Stimulated activated CD8-positive, alpha-beta memory T cell treated with anti-CD3 and anti-CD28 coated beads, Interleukin-4, amount 100 ng/mL, for 24 hours (primary cell): ENCODE measurements at regions not wholly inside any gene's neighbourhood (a gene's known extent, or its start where the extent isn't known, plus 50 kb on each side); places are given as distances from the start of the nearest gene placed in this dataset.

Source experiments
- DNase-seq: peaks from one replicate; pipeline ENCODE4 v3.0.0-alpha.2; 2020; ENCODE audit warnings: low read depth

- DNase-seq = no peak
Measured at GRCh38 chr16:8271344-8271743, 319.0 kb downstream of the TMEM114 start.

DNA sequence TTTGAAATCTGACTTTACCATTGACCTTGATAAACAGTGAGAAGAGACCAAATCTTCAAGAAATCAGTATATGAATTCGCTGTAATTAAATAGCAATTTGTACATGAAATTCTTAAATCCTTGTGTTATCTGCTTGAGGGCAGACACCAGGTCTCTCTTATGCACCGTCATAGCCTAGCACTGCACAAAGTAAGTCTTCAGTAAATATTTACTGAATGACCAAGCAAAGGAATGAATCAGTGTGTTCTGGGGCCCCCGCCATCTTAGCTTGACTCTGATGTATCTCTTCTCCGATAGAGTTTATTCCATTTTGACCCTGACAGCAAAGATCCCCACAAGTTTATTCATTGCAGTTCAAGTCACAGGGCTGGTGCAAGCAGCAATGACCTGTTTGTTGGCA is 328.0 kb downstream of the TMEM114 start:
- no peak for DNase-seq

DNA sequence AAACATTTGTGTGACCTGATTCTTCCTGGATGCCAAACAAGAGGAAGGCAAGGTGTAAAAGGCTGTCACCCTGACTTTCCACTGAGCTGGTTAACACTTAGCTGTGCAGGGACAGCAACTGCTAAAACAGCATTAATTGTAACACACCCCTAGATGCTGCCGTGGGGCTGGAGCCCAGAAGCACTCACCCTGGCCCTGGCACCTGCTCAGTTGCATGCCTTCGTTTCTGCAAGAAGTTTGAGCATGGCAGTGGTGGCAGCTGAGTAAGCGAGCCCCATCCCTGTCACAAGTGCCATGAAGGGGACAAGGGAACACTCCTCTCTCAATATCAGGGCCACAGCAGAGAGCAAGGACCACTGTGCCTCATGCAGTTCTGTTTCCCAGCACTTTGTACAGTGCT is 330.2 kb downstream of the TMEM114 start:
- no peak for DNase-seq

GRCh38 chr16:8258523-8258922 is 331.8 kb downstream of the TMEM114 start:
- DNase-seq = no peak

DNA sequence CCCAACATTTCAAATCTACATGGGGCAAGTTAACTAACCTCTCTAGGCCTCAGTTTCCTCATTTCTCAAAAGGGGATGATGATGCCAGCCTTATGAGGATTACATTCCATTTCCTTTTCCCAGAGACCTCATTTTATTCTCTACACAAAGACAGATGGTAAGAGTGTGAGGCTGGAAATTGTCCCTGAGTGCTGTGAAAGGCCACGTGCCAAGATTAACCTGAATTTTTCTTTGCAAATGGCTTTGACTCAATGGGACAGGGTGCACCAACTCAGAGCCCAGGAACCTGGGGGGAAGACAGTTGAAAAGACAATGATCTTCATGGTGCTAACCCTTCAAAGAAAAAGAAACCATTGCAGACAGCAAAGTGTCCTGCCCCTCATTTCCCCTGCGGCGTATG is 332.8 kb downstream of the TMEM114 start:
- DNase-seq = no peak

DNA sequence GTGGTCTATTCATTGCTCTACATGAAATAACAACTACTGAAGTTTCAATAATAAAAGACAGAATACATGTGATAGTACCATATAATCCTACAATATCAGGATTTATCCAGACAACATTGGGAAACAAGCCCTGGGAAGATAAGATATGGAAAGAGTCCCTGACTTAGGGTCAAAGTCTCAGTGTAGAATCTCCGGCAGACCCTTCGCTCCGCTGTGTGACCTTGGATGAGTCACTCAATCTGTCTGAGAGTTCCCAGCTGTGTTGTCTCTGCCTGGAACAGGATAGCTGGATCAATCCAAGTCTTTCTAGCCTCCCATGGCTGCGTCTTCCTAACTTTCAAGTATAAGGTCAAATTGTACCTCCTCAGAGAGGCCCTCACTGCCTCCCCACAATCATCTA is 335.9 kb downstream of the TMEM114 start:
- no peak for DNase-seq

DNA sequence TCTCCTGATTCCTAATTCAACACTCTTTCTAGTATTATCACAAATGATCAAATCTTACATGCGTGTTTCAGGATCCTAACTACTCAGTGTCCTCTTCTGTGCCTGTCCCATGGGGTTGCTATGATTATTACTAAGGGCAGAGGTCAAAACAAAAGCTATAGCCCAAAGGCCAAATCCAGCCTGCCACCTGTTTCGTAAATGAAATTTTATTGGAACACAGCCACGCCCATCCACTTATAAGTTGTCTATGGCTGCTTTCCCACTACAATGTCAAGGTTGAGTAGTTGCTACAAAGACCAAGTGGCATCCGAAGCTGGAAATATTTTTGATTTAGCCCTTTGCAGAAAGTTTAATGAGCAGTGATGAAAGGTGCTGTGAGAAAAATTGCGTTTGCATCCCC is 336.6 kb downstream of the TMEM114 start:
- no peak for DNase-seq

- no peak for DNase-seq
Measured at GRCh38 chr16:8251727-8252126, 338.6 kb downstream of the TMEM114 start.

- no peak for DNase-seq
Measured at GRCh38 chr16:8251298-8251697, 339.0 kb downstream of the TMEM114 start.

DNA sequence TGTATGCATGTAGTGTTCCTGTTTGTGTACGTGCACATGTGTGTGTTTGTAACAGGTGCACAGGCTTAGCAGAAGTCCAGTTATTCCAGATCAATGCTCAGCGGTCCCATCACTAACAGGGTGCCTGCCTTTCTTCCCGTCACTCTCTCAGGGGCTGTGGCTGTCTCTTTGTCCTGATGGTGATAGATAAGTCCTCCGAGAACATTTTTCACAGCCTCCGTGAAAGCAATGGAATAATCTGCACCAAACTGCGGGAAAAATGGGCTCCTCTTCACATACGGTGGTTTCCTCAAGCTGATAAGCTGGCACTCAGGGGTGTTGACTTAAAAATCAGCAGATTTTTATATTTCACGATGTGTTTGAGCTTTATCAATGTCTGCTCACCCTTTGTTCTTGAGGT is 342.3 kb downstream of the TMEM114 start:
- DNase-seq = no peak

- no peak for DNase-seq
Measured at GRCh38 chr16:8243981-8244380, 346.3 kb downstream of the TMEM114 start.

DNA sequence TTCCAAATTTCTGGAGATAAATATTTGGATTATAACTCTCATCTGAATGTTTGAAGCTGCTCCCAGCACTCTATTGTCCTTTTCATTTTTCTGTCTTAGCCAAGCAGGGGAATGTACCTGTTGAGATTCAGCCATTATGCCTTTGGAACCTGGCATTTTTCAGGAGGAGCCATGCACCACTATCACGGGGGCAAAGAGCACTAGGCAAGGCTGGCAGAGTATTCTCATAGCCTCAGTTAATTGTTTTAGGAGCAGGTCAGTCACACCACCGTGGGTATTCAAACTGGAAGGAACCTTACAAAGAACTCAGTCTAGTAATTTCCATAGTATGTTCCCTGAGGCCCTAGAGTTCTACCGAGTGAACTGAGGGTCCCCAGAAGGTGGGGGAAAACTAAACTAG is 348.9 kb downstream of the TMEM114 start:
- DNase-seq = no peak

- no peak for DNase-seq
Measured at GRCh38 chr16:8239443-8239842, 350.9 kb downstream of the TMEM114 start.

DNA sequence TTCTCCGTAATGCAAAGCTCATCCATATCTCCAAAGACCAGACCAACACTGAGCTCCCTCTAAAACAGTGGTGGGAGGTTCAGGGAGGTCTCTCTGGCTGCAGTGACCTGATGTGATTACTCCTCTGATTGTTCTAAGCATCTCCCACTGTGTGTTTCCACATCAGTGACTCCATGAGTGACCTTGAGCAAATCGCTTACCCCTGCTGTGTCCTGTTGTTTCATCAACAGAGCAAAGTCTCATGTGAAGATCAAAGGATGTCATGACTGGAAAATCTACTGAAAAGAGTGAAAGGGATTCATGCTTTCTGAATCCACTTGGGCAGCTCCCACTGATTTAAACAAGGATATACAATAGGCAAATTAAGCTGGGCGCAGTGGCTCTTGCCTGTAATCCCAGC is 352.9 kb downstream of the TMEM114 start:
- no peak for DNase-seq

DNA sequence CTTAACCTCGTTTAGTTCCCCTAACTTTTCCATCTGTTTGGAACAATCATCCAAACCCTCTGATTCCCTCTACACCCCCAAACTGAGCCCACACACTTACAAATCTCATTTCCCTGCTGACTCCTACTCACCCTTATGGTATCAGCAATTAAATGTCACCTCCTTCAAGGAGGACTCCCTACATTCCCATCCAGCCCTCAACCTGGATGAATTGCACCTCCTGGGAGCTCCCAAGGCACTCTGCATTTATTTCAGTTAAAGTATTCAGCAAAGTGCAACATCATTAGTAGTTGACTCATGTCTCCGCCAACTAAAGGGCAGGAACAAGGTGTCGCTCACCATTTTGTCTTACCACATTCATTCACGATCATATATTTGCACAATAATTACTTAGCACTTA is 353.5 kb downstream of the TMEM114 start:
- DNase-seq = no peak

GRCh38 chr16:8230497-8230896 is 359.8 kb downstream of the TMEM114 start:
- no peak for DNase-seq

- DNase-seq = no peak
Measured at GRCh38 chr16:8229011-8229520, 361.2 kb downstream of the TMEM114 start.

DNA sequence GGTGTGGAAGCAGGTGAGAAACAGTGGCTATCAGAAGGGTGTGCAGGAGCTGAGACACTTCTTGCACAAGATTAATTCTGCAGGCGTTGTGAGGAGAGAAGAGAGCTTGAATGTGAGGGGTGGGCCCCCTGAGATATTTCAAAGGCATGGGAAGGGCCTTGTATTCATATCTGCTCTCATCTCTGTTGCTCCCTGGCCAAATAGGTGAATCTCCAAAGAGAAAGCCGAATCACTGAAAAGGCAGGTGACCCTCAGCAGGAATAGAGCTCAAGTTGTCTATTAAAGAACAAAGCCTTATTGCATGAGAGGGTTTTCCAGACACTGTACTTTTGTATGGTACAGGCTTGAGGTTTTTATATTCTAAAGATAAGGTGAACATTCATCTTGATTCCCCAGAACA is 373.1 kb downstream of the TMEM114 start:
- DNase-seq = no peak

DNA sequence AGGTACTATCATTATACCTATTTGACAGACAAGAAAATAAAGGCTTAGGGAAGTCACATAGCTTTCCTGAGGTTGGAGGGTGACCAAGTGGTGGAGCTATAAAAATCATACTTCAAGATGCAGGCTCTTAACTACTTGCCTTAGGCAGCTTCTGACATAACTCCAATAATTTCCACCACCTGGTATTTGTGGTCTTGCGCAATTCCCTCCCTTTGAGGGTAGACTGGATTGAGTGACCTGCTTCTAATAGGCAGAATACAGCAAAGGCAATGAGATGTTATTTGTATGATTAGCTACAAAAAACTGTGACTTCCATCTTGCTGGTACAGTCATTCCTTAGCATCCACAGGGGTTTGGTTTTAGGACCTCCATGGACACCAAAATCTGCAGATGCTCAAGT is 385.5 kb downstream of the TMEM114 start:
- no peak for DNase-seq

- DNase-seq = no peak
Measured at GRCh38 chr16:8204096-8204495, 386.2 kb downstream of the TMEM114 start.

DNA sequence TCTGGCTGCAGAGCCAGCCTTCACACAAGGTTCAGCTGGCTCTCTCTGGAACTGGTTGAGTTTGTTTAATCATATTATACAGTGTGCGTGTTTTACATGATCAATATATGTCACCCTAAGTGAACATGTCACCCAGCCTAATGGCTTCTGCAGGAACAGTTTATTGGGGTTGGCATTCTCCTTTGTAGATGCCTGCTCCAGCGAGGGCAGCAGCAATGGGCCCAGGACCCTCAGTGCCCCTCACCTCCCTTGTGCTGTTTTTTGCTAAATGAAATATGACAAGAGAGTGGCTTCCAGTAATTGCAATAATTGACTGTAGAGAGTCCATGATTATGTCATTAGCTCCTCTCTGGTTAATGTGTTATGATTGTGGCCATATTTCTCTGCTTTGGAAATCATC is 387.2 kb downstream of the TMEM114 start:
- no peak for DNase-seq

DNA sequence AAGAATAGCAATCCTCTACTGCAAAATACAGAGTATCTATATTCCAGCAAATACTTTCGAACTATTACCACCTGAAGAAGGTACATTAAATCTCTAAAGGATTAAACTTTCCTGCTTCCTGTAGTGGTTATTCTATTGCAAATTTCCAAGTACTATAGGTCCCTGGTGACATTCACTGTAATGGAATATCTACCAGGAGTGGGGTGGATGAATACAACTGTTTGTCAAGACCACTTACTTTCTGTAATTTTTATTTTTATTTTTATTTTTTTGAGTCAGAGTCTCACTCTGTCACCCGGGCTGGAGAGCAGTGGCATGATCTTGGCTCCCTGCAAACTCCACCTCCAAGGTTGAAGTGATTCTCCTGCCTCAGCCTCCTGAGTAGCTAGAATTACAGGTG is 389.5 kb downstream of the TMEM114 start:
- DNase-seq = no peak

DNA sequence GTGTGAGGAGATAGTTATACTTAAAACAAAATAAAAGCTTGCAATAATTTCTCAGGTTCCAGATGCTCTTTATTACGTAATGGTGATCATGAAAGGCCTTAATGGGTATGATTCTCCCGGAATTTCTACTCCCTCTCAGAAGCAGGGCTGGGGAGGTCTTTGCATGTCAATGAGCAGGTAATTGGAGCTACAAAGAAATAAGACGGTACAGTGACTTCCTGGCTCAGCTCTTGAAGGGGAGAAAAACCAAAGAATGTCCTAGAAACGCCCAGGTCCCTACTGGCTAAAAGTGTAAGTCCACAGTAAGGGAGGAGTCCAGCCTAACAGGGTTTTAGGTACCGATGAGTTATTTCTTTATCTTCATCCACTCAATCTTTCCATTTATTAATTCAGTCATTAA is 390.9 kb downstream of the TMEM114 start:
- no peak for DNase-seq

GRCh38 chr16:8194794-8195193 is 395.5 kb downstream of the TMEM114 start:
- DNase-seq = no peak

DNA sequence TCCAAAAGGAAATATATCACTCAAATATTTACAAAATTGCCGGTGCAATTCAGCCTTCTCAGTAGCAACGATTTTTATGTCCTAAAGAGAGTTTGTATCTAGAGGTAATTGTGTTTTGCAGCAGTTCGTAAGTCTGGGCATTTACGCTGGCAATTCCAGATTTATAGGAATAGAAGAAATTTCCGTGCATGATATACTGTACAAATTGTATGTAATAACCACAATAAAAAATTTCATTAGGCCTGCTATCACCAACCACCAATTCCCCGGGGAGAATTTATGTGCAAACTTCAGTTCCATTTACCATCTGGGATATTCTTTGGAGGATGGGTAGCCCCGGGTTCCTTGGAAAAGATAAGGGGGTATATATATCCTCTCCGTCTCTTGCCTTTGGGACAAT is 401.5 kb downstream of the TMEM114 start:
- DNase-seq = no peak
